Endodermal cell (in vitro differentiated cells): ENCODE measurements at regions not wholly inside any gene's neighbourhood (a gene's known extent, or its start where the extent isn't known, plus 50 kb on each side); places are given as distances from the start of the nearest gene placed in this dataset.
A peak's percentile ranks its signal among the peaks of the same experiment; 100 is the strongest.

ENCODE experiments used
- DNase-seq: peaks from one replicate; pipeline ENCODE4 v3.0.0-alpha.2; 2017
- H3K27ac ChIP-seq: 2 replicates; pipeline ENCODE4 v1.5.1; 2013; ENCODE audit warnings: mild to moderate bottlenecking, low read depth, low read length, moderate library complexity
- H3K27me3 ChIP-seq: 2 replicates; pipeline ENCODE4 v1.6.1; 2013; ENCODE audit warnings: mild to moderate bottlenecking, low read length, moderate library complexity; ENCODE audit not compliant: insufficient read depth, control insufficient read depth, poor library complexity, severe bottlenecking
- H3K36me3 ChIP-seq: 2 replicates; pipeline ENCODE4 v1.7.0; 2013; ENCODE audit warnings: mild to moderate bottlenecking, low read length, moderate library complexity; ENCODE audit not compliant: control insufficient read depth, insufficient read depth
- H3K4me1 ChIP-seq: one replicate; pipeline ENCODE4 v1.7.0; 2013; ENCODE audit warnings: low read length; ENCODE audit not compliant: control insufficient read depth, insufficient read depth
- H3K4me3 ChIP-seq: 2 replicates; pipeline ENCODE4 v1.5.1; 2013; ENCODE audit warnings: mild to moderate bottlenecking, low read length, moderate library complexity
- H3K9ac ChIP-seq: 2 replicates; pipeline ENCODE4 v1.6.1; 2013; ENCODE audit warnings: mild to moderate bottlenecking, low read length, moderate library complexity; ENCODE audit not compliant: poor library complexity, severe bottlenecking; ENCODE audit errors: extremely low read depth
- H3K9me3 ChIP-seq: 2 replicates; pipeline ENCODE4 v1.6.1; 2013; ENCODE audit warnings: mild to moderate bottlenecking, low read length, moderate library complexity; ENCODE audit not compliant: control insufficient read depth
- H3K27ac Mint-ChIP-seq: 2 replicates; pipeline ENCODE4 v1.8.0; 2020; ENCODE audit warnings: mixed read lengths
- H3K27me3 Mint-ChIP-seq: 2 replicates; pipeline ENCODE4 v1.8.0; 2021; ENCODE audit warnings: mild to moderate bottlenecking, mixed read lengths; ENCODE audit not compliant: insufficient read depth
- H3K36me3 Mint-ChIP-seq: 2 replicates; pipeline ENCODE4 v1.8.0; 2020; ENCODE audit warnings: low read depth, mixed read lengths
- H3K4me1 Mint-ChIP-seq: 2 replicates; pipeline ENCODE4 v1.8.0; 2020; ENCODE audit warnings: mixed read lengths
- H3K4me3 Mint-ChIP-seq: 2 replicates; pipeline ENCODE4 v1.8.0; 2020; ENCODE audit warnings: mild to moderate bottlenecking, moderate library complexity, mixed read lengths
- H3K9me3 Mint-ChIP-seq: 2 replicates; pipeline ENCODE4 v1.8.0; 2020; ENCODE audit warnings: mild to moderate bottlenecking, mixed read lengths
- CTCF ChIP-seq: fragments of 200-600 bp; sonication (generic); conservative IDR thresholded peaks from 2 replicates; pipeline ENCODE4 v1.5.0; 2021; ENCODE audit warnings: antibody characterized with exemption, mild to moderate bottlenecking
- WGBS, 2 experiments: methylation state at CpG; one replicate each; pipeline versions ENCODE4 v1.1.5 to v1.1.7; 2013; ENCODE audit warnings: missing lambda C conversion rate in 2 of 2, mixed read lengths in 1 of 2; ENCODE audit not compliant: insufficient coverage in 1 of 2, insufficient read length in 1 of 2; 5-methylcytosine and 5-hydroxymethylcytosine counted together

GRCh38 chr14:100473249-100473648, 114.0 kb downstream of the BEGAIN start:
- Histone ChIP-seq H3K36me3 (peaks cover 4% of the 10 kb centered on the region), H3K27me3 (no peaks in the 10 kb centered on the region), H3K9ac (no peak overlapping the region), H3K27ac (no peak overlapping the region), H3K4me3 (no peak overlapping the region), H3K9me3 (no peaks in the 10 kb centered on the region), H3K4me1 (peaks cover 4% of the 10 kb centered on the region)
- Mint-ChIP-seq H3K36me3 (peaks cover 3% of the 10 kb centered on the region), H3K27ac (no peak overlapping the region), H3K27me3 (no peaks in the 10 kb centered on the region), H3K4me1 (peaks cover 14% of the 10 kb centered on the region), H3K9me3 (no peaks in the 10 kb centered on the region), H3K4me3 (no peak overlapping the region)
- WGBS, 2 experiments = 90 to 97% methylated on average over 3 of the region's 3 CpGs
- TF ChIP-seq CTCF = no peak
- no peak for DNase-seq

- Histone ChIP-seq H3K9me3 (no peaks in the 10 kb centered on the region), H3K9ac (no peak overlapping the region), H3K27ac (peak overlapping the region; percentile 25), H3K4me1 (peaks cover 4% of the 10 kb centered on the region), H3K4me3 (no peak overlapping the region), H3K36me3 (peaks cover 4% of the 10 kb centered on the region), H3K27me3 (no peaks in the 10 kb centered on the region)
- H3K27ac Mint-ChIP-seq = no peak overlapping the region
- no peaks in the 10 kb centered on the region for H3K27me3 Mint-ChIP-seq
- DNase-seq = no peak
- WGBS, 2 experiments = 92 to 98% methylated on average over 6 to 8 of the region's 8 CpGs
- peaks cover 14% of the 10 kb centered on the region for H3K4me1 Mint-ChIP-seq
- no peak overlapping the region for H3K4me3 Mint-ChIP-seq
- H3K36me3 Mint-ChIP-seq = peaks cover 3% of the 10 kb centered on the region
- no peak for TF ChIP-seq CTCF
- H3K9me3 Mint-ChIP-seq = no peaks in the 10 kb centered on the region
Observed at GRCh38 chr14:100474196-100474595, 113.0 kb downstream of the BEGAIN start.

GRCh38 chr14:100475268-100475667, 111.9 kb downstream of the BEGAIN start:
- H3K27ac ChIP-seq = no peak overlapping the region
- DNase-seq = no peak
- no peak overlapping the region for H3K4me3 ChIP-seq
- TF ChIP-seq CTCF = no peak
- H3K4me1 Mint-ChIP-seq = peaks cover 14% of the 10 kb centered on the region
- no peak overlapping the region for H3K4me3 Mint-ChIP-seq
- no peaks in the 10 kb centered on the region for H3K27me3 ChIP-seq
- no peak overlapping the region for H3K27ac Mint-ChIP-seq
- H3K27me3 Mint-ChIP-seq = no peaks in the 10 kb centered on the region
- H3K9me3 Mint-ChIP-seq = no peaks in the 10 kb centered on the region
- H3K9ac ChIP-seq = no peak overlapping the region
- H3K9me3 ChIP-seq = no peaks in the 10 kb centered on the region
- WGBS, 2 experiments = 96 to 97% methylated on average over 6 to 7 of the region's 7 CpGs
- H3K36me3 ChIP-seq = peaks cover 4% of the 10 kb centered on the region
- H3K36me3 Mint-ChIP-seq = peaks cover 3% of the 10 kb centered on the region
- peaks cover 4% of the 10 kb centered on the region for H3K4me1 ChIP-seq
